Memory B cell (primary cell): ENCODE measurements at regions not wholly inside any gene's neighbourhood (a gene's known extent, or its start where the extent isn't known, plus 50 kb on each side); places are given as distances from the start of the nearest gene placed in this dataset.

ENCODE experiments used
- ATAC-seq: fragments of 150-1000 bp; cut with Tn5 transposase; 2 replicates; pipeline ENCODE4 v1.10.0; 2021; ENCODE audit warnings: low read depth, mild to moderate bottlenecking, moderate library complexity
- DNase-seq, 2 donors: peaks; one replicate each; pipeline ENCODE4 v3.0.0; 2022; ENCODE audit warnings: low spot score in 2 of 2
- H3K27ac Mint-ChIP-seq: one replicate; pipeline ENCODE4 v1.8.0; 2022; ENCODE audit warnings: mild to moderate bottlenecking, moderate library complexity, mixed read lengths
- H3K27me3 Mint-ChIP-seq: one replicate; pipeline ENCODE4 v1.8.0; 2022; ENCODE audit warnings: mixed read lengths
- H3K36me3 Mint-ChIP-seq: one replicate; pipeline ENCODE4 v1.8.0; 2022; ENCODE audit warnings: mild to moderate bottlenecking, mixed read lengths
- H3K4me1 Mint-ChIP-seq: one replicate; pipeline ENCODE4 v1.8.0; 2022; ENCODE audit warnings: mixed read lengths
- H3K4me3 Mint-ChIP-seq: one replicate; pipeline ENCODE4 v1.8.0; 2022; ENCODE audit warnings: mild to moderate bottlenecking, moderate library complexity, mixed read lengths
- H3K9me3 Mint-ChIP-seq: one replicate; pipeline ENCODE4 v1.8.0; 2022; ENCODE audit warnings: mixed read lengths

DNA sequence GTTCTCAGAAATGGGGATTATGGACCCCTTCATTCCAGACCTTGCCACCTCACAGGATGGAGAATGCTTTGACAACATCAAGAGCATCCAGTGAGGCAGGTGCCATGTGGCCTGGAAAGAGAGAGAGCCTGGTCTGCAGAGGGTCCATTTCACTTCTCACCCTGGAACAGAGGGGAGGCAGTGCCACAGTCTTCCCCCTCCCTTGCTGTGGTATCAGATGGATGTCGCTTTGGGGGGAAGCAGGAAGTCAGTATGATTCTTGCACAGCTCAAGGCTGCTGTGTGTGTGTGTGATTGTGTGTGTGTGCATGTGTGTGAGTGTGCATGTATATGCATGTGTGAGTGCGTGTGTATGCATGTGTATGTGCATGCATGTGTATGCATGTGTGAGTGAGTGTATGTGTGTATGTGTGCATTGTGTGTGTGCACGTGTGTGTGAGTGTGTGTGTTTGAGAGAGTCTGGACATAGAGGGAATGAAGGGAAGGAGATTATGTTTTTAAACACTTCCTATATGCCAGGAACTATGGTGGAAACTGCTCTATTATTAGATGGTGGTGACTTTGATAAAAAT, 328.6 kb upstream of the CLNK start:
- peaks cover 10% of the 10 kb centered on the region for H3K4me1 Mint-ChIP-seq
- DNase-seq (no peak), ATAC-seq (no peak)
- peaks cover under 1% of the 10 kb centered on the region for H3K36me3 Mint-ChIP-seq
- H3K9me3 Mint-ChIP-seq, result peaks cover under 1% of the 10 kb centered on the region
- no peak overlapping the region for H3K4me3 Mint-ChIP-seq
- H3K27ac Mint-ChIP-seq, result no peak overlapping the region
- H3K27me3 Mint-ChIP-seq, result peaks cover 3% of the 10 kb centered on the region

DNA sequence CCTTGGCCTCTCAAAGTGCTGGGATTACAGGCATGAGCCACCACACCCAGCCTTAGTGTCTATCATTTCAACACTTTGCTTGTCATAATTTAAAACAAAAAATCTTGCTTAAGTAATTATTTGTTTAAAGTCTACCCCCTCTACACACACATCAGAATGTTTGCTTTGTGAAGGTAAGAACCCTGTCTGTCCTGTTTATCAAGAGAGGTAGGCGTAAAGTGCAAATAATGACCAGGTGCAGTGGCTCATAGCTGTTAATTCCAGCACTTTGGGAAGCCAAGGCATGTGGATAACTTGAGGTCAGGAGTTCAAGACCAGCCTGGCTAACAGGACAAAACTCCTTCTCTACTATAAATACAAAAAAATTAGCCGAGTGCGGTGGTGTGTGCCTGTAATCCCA, 326.7 kb upstream of the CLNK start:
- Mint-ChIP-seq H3K9me3 (peaks cover 4% of the 10 kb centered on the region), H3K4me3 (no peak overlapping the region), H3K27me3 (peaks cover 3% of the 10 kb centered on the region), H3K27ac (no peak overlapping the region), H3K36me3 (peaks cover 2% of the 10 kb centered on the region), H3K4me1 (peaks cover 12% of the 10 kb centered on the region)
- no peak for ATAC-seq
- DNase-seq, result no peak

DNA sequence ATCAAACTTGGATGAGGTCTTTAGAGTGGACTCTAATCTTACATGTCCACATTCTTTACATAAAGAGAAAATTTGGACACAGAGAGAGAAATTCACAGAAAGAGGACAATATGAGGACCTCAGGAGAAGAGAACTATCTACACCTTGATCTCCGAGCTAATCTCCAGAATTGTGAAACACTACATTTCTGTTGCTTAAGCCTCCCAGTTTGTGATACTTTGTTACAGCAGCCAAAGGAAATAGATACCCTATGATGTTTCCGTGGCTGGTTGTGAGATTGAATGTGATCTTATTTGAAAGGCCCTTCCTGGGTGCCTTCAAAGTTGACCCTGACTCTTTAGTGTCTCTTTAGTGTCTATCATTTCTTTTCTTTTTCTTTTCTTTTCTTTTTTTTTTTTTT, 326.1 kb upstream of the CLNK start:
- Mint-ChIP-seq H3K27me3 (peaks cover 3% of the 10 kb centered on the region), H3K9me3 (peaks cover 4% of the 10 kb centered on the region), H3K4me3 (no peak overlapping the region), H3K36me3 (peaks cover 2% of the 10 kb centered on the region), H3K27ac (no peak overlapping the region), H3K4me1 (peaks cover 16% of the 10 kb centered on the region)
- ATAC-seq (no peak), DNase-seq (no peak)

DNA sequence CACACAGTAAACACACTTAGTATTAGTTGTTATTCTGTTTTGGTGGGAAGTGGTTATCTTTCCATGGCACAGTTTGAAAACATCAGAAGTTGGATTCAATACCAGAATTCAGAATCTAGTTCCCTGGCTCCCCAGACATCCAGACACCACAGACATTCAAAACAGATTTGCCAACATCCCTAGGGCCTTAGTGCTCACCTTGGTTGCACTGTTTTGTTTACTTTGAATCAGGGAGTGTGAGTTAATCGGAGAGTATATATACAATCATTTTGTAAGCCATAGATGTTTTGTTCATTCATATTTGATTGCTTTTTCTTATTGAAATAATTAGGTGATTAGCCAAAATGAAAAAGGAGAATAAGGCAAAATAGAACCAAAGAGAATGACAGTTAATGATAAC, 324.7 kb upstream of the CLNK start:
- DNase-seq (no peak), ATAC-seq (no peak)
- Mint-ChIP-seq H3K27me3 (peaks cover 3% of the 10 kb centered on the region), H3K4me3 (no peak overlapping the region), H3K27ac (no peak overlapping the region), H3K9me3 (peaks cover 4% of the 10 kb centered on the region), H3K4me1 (peaks cover 16% of the 10 kb centered on the region), H3K36me3 (peaks cover 2% of the 10 kb centered on the region)

DNA sequence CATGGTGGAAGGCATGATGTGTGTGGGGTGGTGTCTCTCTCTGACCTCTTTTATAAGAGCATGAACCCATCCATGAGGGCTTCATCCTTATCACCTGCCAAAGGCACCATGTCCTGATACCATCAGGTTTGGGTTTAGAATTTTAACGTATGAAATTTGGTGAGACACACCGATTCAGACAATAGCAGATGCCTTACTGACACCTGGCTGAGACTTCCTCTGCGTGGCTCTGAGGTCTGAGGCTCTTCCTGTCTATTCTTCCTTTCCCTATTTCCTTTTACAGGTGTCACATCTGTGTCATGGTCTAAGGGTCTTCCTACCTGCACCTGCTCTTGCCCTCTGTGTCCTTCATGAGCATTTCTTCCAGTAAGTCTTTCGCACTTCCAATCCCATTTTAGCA, 320.7 kb upstream of the CLNK start:
- ATAC-seq, result peak; percentile 64
- Mint-ChIP-seq H3K4me3 (no peak overlapping the region), H3K27ac (no peak overlapping the region), H3K4me1 (peaks cover 11% of the 10 kb centered on the region), H3K9me3 (peaks cover 4% of the 10 kb centered on the region), H3K27me3 (no peaks in the 10 kb centered on the region), H3K36me3 (peaks cover 2% of the 10 kb centered on the region)
- no peak for DNase-seq

DNA sequence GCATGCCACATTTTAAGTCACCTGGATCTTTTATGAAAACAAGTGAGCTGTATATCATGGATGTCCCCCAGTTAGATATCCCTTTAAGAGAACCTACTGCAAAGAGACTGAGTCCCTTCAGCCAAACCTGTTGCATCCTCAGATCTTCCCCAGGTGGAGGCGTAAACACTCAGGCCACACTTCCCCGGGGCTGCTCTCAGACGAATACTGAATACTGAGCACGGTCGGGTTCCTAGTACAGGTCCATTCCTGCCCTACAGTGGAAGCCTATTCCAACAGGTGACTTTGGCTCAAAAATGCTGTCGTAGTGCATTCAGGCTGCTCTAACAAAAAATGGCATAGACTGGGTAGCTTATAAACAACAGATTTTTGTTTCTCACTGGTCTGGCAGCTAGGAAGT, 320.2 kb upstream of the CLNK start:
- Mint-ChIP-seq H3K9me3 (peaks cover 4% of the 10 kb centered on the region), H3K4me1 (peaks cover 11% of the 10 kb centered on the region), H3K4me3 (no peak overlapping the region), H3K27me3 (no peaks in the 10 kb centered on the region), H3K27ac (no peak overlapping the region), H3K36me3 (peaks cover 2% of the 10 kb centered on the region)
- no peak for DNase-seq
- ATAC-seq, result no peak

- H3K36me3 Mint-ChIP-seq, result no peaks in the 10 kb centered on the region
Measured at GRCh38 chr4:11002961-11003360, 318.4 kb upstream of the CLNK start.

DNA sequence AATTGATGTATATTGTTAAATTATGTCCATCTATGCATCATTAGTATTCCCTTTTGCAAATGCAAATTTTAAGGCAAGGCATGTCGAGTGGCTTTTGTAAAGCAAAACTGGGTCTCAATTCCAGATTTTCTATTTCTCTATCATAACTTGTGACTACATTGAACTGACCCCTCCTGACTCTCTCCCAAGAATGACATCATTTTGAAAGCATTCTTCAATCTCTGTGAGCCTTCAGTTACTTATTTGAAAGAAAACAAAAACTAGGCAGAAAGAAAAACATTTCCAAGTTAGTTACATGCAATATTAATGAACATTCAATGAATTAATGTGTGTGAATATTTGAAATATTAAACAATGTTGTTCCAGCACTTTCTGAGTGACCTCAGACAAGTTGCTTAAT, 314.3 kb upstream of the CLNK start:
- no peaks in the 10 kb centered on the region for H3K9me3 Mint-ChIP-seq
- ATAC-seq (no peak), DNase-seq (no peak)
- H3K36me3 Mint-ChIP-seq, result no peaks in the 10 kb centered on the region
- H3K27me3 Mint-ChIP-seq, result no peaks in the 10 kb centered on the region
- H3K4me1 Mint-ChIP-seq, result no peaks in the 10 kb centered on the region
- no peak overlapping the region for H3K4me3 Mint-ChIP-seq
- H3K27ac Mint-ChIP-seq, result no peak overlapping the region

More at GRCh38 chr4:11002961-11003360, 318.4 kb upstream of the CLNK start:
- DNase-seq (no peak), ATAC-seq (no peak)
- no peak overlapping the region for H3K27ac Mint-ChIP-seq
- peaks cover 2% of the 10 kb centered on the region for H3K9me3 Mint-ChIP-seq
- H3K27me3 Mint-ChIP-seq, result no peaks in the 10 kb centered on the region
- peaks cover 11% of the 10 kb centered on the region for H3K4me1 Mint-ChIP-seq
- no peak overlapping the region for H3K4me3 Mint-ChIP-seq

GRCh38 chr4:10984815-10985214, 300.2 kb upstream of the CLNK start:
- DNase-seq, result no peak
- no peak for ATAC-seq
- Mint-ChIP-seq H3K9me3 (peaks cover 2% of the 10 kb centered on the region), H3K4me1 (peaks cover 17% of the 10 kb centered on the region), H3K27me3 (no peaks in the 10 kb centered on the region), H3K4me3 (no peak overlapping the region), H3K27ac (no peak overlapping the region), H3K36me3 (no peaks in the 10 kb centered on the region)

- no peak overlapping the region for H3K27ac Mint-ChIP-seq
Measured at GRCh38 chr4:10983885-10984640, 299.5 kb upstream of the CLNK start.

DNA sequence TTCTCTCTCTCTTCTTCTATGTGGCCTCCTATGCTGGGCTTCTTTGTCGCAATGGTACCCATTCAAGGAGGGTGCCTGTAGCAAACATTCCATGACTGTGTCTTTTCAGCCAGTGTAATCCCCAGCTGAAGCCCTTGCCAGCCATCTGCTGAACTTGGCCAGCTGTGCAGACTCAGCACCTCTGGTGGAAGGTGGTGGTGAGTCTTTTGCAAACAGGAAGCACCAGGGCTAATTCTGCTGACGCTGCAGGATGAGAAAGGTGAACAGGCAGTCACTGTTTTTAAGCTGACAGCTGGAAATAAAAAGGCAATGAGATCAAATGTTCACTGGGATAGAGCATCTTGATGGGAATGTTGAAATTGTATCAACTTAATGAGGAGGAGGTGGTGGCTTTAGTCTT, 298.7 kb upstream of the CLNK start:
- no peaks in the 10 kb centered on the region for H3K27me3 Mint-ChIP-seq
- peak; percentile 25 to 26 for DNase-seq
- H3K4me1 Mint-ChIP-seq, result peaks cover 19% of the 10 kb centered on the region
- H3K4me3 Mint-ChIP-seq, result peak overlapping the region; percentile 50
- ATAC-seq, result peak; percentile 98
- H3K27ac Mint-ChIP-seq, result no peak overlapping the region
- H3K36me3 Mint-ChIP-seq, result no peaks in the 10 kb centered on the region
- no peaks in the 10 kb centered on the region for H3K9me3 Mint-ChIP-seq

More at GRCh38 chr4:10983885-10984640, 299.5 kb upstream of the CLNK start:
- DNase-seq (no peak), ATAC-seq (no peak)
- Mint-ChIP-seq H3K27me3 (no peaks in the 10 kb centered on the region), H3K4me1 (peaks cover 17% of the 10 kb centered on the region), H3K4me3 (no peak overlapping the region), H3K9me3 (peaks cover 2% of the 10 kb centered on the region), H3K36me3 (no peaks in the 10 kb centered on the region)

GRCh38 chr4:10982305-10982704, 297.7 kb upstream of the CLNK start:
- no peak for ATAC-seq
- no peak for DNase-seq
- Mint-ChIP-seq H3K36me3 (no peaks in the 10 kb centered on the region), H3K4me3 (peak overlapping the region; percentile 43), H3K27ac (no peak overlapping the region), H3K4me1 (peaks cover 26% of the 10 kb centered on the region), H3K27me3 (no peaks in the 10 kb centered on the region), H3K9me3 (no peaks in the 10 kb centered on the region)

DNA sequence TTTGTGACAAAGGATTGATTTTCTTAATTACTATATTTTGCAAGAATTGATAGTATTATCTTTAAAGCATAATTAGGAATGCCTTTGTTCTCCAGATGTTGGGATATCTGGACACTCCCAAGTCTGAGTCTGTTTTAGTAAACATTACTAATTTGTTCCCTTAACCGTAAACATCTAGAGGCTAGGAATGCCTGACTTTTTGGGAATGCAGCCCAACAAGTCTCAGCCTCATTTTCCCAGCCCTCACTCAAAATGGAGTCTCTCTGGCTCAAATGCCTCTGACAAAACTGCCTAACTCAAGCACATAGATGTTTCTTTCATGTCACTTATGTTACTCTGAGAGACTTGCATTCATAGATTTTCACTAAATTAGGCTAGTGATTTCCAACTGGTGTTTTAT, 297.0 kb upstream of the CLNK start:
- ATAC-seq (no peak), DNase-seq (no peak)
- no peaks in the 10 kb centered on the region for H3K36me3 Mint-ChIP-seq
- H3K27ac Mint-ChIP-seq, result no peak overlapping the region
- no peak overlapping the region for H3K4me3 Mint-ChIP-seq
- H3K4me1 Mint-ChIP-seq, result peaks cover 26% of the 10 kb centered on the region
- no peaks in the 10 kb centered on the region for H3K9me3 Mint-ChIP-seq
- no peaks in the 10 kb centered on the region for H3K27me3 Mint-ChIP-seq

GRCh38 chr4:10981096-10981495, 296.5 kb upstream of the CLNK start:
- H3K4me3 Mint-ChIP-seq, result no peak overlapping the region
- H3K27ac Mint-ChIP-seq, result no peak overlapping the region
- H3K9me3 Mint-ChIP-seq, result no peaks in the 10 kb centered on the region
- ATAC-seq, result no peak
- H3K4me1 Mint-ChIP-seq, result peaks cover 26% of the 10 kb centered on the region
- H3K36me3 Mint-ChIP-seq, result no peaks in the 10 kb centered on the region
- no peaks in the 10 kb centered on the region for H3K27me3 Mint-ChIP-seq
- DNase-seq, result no peak

- no peak for ATAC-seq
- Mint-ChIP-seq H3K27ac (no peak overlapping the region), H3K4me1 (peaks cover 32% of the 10 kb centered on the region), H3K4me3 (no peak overlapping the region), H3K36me3 (no peaks in the 10 kb centered on the region), H3K9me3 (peaks cover 6% of the 10 kb centered on the region), H3K27me3 (no peaks in the 10 kb centered on the region)
- no peak for DNase-seq
Measured at GRCh38 chr4:10979032-10979431, 294.5 kb upstream of the CLNK start.
